Left ventricle myocardium inferior (tissue), 1 donor: ENCODE measurements at regions not wholly inside any gene's neighbourhood (a gene's known extent, or its start where the extent isn't known, plus 50 kb on each side); places are given as distances from the start of the nearest gene placed in this dataset.

Experiments used
- DNase-seq: peaks from one replicate; pipeline ENCODE4 v3.0.0-alpha.2; 2020
- H3K27ac ChIP-seq: fragments of 200-600 bp; replicated peaks from 2 replicates; pipeline ENCODE4 v1.8.0; 2021
- H3K27me3 ChIP-seq: fragments of 200-600 bp; 2 replicates; pipeline ENCODE4 v1.8.0; 2021; ENCODE audit warnings: low read depth
- H3K36me3 ChIP-seq: fragments of 200-600 bp; 2 replicates; pipeline ENCODE4 v1.8.0; 2021
- H3K4me1 ChIP-seq: fragments of 200-600 bp; 2 replicates; pipeline ENCODE4 v1.8.0; 2021
- H3K4me3 ChIP-seq: fragments of 200-600 bp; 2 replicates; pipeline ENCODE4 v1.8.0; 2021; ENCODE audit warnings: mild to moderate bottlenecking, moderate library complexity
- H3K9me3 ChIP-seq: fragments of 200-600 bp; replicated peaks from 2 replicates; pipeline ENCODE4 v1.8.0; 2021
- intact Hi-C: fragments of 100-400 bp; cut with micrococcal nuclease; formaldehyde crosslinking; loops from one replicate; pipeline ENCODE4 v1.11.0; 2022
- TF ChIP-seq, protein P1 (sequence below): fragments of 200-600 bp; IDR thresholded peaks from 2 replicates; pipeline ENCODE4 v1.8.0; 2021; ENCODE audit warnings: antibody characterized with exemption, mild to moderate bottlenecking, borderline replicate concordance
- donor health status: DM: no; HTN: yes; CAD: no; lungs with severe emphysema.

DNA sequence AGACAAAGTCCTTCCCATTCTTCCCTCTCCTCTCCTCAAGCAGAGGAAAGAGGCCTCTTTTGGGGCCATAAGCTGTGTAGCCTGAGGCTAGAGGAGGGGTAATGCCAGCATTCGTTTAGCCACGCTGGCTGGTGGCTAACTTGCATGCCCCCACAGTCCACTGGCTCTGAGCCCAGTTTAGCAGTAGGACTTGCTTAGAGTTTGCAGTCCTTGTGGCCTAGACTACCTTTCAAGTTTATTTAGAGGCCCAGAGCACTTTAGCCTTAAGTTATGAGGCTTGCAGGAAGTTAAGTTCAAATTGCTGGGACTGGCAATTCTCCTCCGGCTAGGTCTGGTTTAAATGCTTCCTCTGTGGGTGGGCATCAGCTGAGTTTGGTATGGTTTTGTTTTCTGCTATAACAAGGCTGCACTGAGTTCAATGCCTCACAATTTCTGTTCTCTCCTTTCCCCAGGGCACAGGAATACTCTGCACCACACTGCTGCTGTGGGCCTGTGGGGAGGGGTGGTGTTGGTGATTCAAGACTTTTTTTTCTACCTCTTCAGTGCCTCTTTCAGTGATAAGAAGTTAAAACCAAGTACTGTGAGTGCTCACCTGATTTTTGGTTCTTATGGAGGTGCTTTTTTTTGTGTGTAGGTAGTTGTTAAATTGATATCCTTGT lies 281.0 kb upstream of the C11orf87 start:
- TF ChIP-seq, protein P1, sequence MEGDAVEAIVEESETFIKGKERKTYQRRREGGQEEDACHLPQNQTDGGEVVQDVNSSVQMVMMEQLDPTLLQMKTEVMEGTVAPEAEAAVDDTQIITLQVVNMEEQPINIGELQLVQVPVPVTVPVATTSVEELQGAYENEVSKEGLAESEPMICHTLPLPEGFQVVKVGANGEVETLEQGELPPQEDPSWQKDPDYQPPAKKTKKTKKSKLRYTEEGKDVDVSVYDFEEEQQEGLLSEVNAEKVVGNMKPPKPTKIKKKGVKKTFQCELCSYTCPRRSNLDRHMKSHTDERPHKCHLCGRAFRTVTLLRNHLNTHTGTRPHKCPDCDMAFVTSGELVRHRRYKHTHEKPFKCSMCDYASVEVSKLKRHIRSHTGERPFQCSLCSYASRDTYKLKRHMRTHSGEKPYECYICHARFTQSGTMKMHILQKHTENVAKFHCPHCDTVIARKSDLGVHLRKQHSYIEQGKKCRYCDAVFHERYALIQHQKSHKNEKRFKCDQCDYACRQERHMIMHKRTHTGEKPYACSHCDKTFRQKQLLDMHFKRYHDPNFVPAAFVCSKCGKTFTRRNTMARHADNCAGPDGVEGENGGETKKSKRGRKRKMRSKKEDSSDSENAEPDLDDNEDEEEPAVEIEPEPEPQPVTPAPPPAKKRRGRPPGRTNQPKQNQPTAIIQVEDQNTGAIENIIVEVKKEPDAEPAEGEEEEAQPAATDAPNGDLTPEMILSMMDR = no peak
- Histone ChIP-seq H3K36me3 (no peaks in the 10 kb centered on the region), H3K4me3 (no peak overlapping the region), H3K27ac (no peak overlapping the region), H3K9me3 (peaks cover 14% of the 10 kb centered on the region), H3K4me1 (no peaks in the 10 kb centered on the region), H3K27me3 (no peaks in the 10 kb centered on the region)
- DNase-seq = no peak
- intact Hi-C loops = no loop called here

DNA sequence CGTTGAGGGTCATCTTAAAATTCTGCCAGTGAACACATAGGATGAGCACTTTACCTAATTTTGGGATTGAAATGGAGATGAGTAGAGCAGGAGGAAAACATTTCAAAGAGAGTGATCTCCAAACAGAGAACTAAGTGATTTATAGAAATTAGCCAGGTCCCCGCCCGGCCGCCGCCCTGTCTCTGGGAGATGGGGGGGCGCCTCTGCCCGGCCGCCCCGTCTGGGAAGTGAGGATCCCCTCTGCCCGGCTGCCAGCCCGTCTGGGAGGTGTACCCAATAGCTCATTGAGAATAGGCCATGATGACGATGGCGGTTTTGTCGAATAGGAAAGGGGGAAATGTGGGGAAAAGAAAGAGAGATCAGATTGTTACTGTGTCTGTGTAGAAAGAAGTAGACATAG lies 276.7 kb upstream of the C11orf87 start:
- TF ChIP-seq, protein P1 = no peak
- H3K36me3 ChIP-seq = no peaks in the 10 kb centered on the region
- intact Hi-C loops = no loop called here
- H3K4me1 ChIP-seq = no peaks in the 10 kb centered on the region
- no peaks in the 10 kb centered on the region for H3K27me3 ChIP-seq
- no peaks in the 10 kb centered on the region for H3K9me3 ChIP-seq
- H3K27ac ChIP-seq = no peak overlapping the region
- DNase-seq = no peak
- no peak overlapping the region for H3K4me3 ChIP-seq

DNA sequence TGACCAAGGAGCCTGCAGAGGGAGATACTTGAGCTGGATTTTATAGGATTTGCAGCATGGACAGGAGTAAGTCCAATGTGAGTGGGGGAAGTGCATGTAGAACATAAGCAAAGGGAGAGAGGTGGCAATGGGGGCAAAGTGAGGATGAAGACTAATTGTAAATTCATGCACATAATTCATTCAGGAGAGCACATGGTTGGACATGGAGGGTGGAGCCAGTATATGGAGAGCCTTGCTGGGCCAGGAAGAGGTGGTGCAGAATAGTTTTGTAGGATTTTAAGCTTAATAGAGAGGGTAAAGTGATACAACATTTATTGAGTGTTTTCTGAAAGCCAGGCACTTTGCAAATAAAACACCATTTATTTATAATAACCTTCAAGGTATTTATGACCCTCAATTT lies 274.3 kb upstream of the C11orf87 start:
- intact Hi-C loops = no loop called here
- Histone ChIP-seq H3K27ac (no peak overlapping the region), H3K27me3 (no peaks in the 10 kb centered on the region), H3K4me3 (no peak overlapping the region), H3K9me3 (no peaks in the 10 kb centered on the region), H3K36me3 (no peaks in the 10 kb centered on the region), H3K4me1 (no peaks in the 10 kb centered on the region)
- TF ChIP-seq, protein P1 = no peak
- DNase-seq = no peak

DNA sequence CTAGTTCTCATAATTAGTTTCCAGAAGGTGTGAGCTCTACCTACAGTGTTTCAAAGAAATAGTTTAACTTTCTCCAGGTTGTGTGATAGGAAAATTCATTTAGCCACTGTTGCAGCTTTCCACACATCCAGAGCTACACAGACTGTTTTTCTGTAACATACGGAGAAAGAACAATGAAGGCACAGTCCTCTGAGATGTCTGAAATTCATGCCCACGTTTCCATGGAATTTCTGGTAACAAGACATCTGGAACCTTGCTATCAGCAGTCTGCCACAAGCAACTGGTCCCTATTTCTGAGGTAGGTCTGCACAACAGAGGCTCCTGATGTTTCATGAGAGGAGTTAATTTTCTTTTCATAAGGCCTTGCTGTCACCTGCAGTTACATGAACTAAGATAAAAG lies 273.3 kb upstream of the C11orf87 start:
- no peaks in the 10 kb centered on the region for H3K9me3 ChIP-seq
- H3K4me1 ChIP-seq = no peaks in the 10 kb centered on the region
- no peak overlapping the region for H3K4me3 ChIP-seq
- no peak for DNase-seq
- H3K27me3 ChIP-seq = no peaks in the 10 kb centered on the region
- TF ChIP-seq, protein P1 = no peak
- intact Hi-C loops = no loop called here
- no peaks in the 10 kb centered on the region for H3K36me3 ChIP-seq
- H3K27ac ChIP-seq = no peak overlapping the region

DNA sequence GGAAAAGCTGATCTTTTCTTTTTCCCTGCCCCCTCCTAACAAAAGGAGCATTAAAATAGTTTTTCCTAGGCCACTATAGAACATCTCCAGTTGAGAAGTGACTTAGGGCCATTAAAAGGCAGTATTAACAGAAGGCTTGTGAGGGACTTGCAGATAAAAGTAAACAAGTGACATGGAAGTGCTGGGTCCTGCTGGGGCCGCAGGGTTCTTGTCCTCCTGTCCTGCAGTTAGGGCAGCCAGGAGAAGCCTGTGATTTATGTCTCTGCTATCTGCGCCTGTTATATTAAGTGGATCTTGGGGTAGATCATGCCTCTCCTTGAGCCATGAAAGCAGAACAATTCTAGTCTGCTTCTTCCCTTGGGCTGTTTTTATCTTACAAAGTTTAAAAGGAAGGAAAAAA lies 271.4 kb upstream of the C11orf87 start:
- intact Hi-C loops = no loop called here
- no peaks in the 10 kb centered on the region for H3K9me3 ChIP-seq
- TF ChIP-seq, protein P1 = no peak

More for the DNA sequence above, 271.4 kb upstream of the C11orf87 start:
- no peaks in the 10 kb centered on the region for H3K36me3 ChIP-seq
- no peak for DNase-seq
- H3K27me3 ChIP-seq = no peaks in the 10 kb centered on the region
- H3K4me1 ChIP-seq = no peaks in the 10 kb centered on the region
- H3K27ac ChIP-seq = no peak overlapping the region
- no peak overlapping the region for H3K4me3 ChIP-seq
